ENCODE measurements at regions not wholly inside any gene's neighbourhood (a gene's known extent, or its start where the extent isn't known, plus 50 kb on each side); places are given as distances from the start of the nearest gene placed in this dataset.

DNA sequence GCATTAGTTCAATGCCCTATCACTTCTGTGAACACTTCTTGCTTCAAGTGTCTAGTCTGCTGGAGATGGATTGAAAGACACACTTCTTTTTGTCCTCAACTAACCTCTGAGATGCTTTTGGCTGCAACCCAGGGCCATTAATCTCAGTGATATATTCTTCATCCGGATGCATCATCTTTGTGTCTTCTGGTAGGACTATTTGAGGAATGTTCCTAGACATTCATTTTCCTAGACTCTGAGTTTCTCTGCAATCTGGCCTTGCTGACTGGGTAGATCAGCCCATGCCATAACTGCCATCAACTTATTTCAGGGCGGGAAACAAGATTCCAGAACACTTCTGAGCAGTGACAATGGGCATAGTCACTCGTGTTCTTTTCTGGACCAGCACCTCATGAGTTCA lies 329.4 kb downstream of the PDGFC start:
- no peak for DNase-seq (ENCODE audit: low spot score)
- H3K36me3 Mint-ChIP-seq (ENCODE audit: low read depth): no peaks in the 10 kb centered on the region
- no peaks in the 10 kb centered on the region for H3K27me3 Mint-ChIP-seq (ENCODE audit: low read depth)
- no peaks in the 10 kb centered on the region for H3K9me3 Mint-ChIP-seq (ENCODE audit: low read depth)
- H3K4me3 Mint-ChIP-seq (ENCODE audit: unreplicated experiment): no peak overlapping the region
- TF ChIP-seq, protein P1, sequence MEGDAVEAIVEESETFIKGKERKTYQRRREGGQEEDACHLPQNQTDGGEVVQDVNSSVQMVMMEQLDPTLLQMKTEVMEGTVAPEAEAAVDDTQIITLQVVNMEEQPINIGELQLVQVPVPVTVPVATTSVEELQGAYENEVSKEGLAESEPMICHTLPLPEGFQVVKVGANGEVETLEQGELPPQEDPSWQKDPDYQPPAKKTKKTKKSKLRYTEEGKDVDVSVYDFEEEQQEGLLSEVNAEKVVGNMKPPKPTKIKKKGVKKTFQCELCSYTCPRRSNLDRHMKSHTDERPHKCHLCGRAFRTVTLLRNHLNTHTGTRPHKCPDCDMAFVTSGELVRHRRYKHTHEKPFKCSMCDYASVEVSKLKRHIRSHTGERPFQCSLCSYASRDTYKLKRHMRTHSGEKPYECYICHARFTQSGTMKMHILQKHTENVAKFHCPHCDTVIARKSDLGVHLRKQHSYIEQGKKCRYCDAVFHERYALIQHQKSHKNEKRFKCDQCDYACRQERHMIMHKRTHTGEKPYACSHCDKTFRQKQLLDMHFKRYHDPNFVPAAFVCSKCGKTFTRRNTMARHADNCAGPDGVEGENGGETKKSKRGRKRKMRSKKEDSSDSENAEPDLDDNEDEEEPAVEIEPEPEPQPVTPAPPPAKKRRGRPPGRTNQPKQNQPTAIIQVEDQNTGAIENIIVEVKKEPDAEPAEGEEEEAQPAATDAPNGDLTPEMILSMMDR (IDR thresholded peaks at IDR 0.05): no peak
- peaks cover 73% of the 10 kb centered on the region for H3K4me1 Mint-ChIP-seq (ENCODE audit: low read depth)
- H3K27ac Mint-ChIP-seq (ENCODE audit: unreplicated experiment): no peak overlapping the region

DNA sequence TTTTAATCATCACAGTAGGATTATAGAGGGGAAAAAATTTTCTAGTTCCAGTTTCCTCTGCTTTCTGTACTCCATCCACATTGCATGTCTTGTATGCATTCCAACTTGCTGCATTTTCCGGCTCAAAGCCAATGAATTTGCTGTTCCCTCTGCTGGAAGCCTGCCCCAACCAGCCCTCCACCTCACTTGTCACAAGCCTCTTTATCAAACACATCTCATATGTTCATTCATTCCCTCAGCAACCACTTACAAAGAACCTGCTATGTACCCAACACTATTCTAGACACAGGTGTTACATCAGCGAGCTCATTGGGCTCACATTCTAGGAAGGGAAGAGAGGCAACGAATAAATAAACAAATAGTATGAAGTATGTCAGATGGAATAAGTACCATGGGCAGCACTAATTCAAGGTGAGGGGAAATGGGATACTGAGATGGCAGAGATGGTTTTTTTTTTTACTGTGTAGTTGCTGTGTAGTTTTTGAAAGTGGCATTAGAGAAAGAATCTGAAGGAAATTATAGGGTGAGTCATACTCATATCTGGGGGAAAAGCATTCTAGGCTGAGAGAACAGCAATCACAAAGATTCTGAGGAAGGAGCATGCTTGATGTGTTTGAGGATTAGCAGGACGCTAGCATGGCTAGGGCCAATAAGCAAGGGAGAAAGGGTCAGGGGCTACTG lies 332.5 kb downstream of the PDGFC start:
- Mint-ChIP-seq H3K9me3 (ENCODE audit: low read depth) (peaks cover 2% of the 10 kb centered on the region), H3K27me3 (ENCODE audit: low read depth) (no peaks in the 10 kb centered on the region), H3K4me3 (ENCODE audit: unreplicated experiment) (no peak overlapping the region), H3K27ac (ENCODE audit: unreplicated experiment) (peak overlapping the region; percentile 88), H3K4me1 (ENCODE audit: low read depth) (peaks cover 82% of the 10 kb centered on the region), H3K36me3 (ENCODE audit: low read depth) (no peaks in the 10 kb centered on the region)
- TF ChIP-seq, protein P1 (IDR thresholded peaks at IDR 0.05): no peak
- DNase-seq (ENCODE audit: low spot score): no peak

DNA sequence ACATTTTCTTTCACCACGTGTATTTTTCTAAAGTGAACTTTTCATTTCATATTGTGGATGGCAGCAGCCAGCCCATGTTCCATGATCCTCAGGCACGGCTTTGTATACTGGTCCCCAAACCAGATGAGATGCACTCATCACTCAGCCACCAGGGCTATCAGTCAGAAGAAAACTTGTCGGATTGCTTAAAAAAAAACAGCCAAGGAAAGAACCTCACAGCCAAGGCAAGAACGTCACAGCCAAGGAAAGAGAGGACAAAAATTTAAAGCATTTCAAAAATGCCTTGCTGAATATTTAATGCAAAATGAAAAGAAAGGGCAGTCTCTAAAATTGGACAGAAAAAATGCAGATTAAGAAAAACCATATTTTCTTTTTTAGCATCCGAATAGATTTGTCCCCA lies 333.3 kb downstream of the PDGFC start:
- H3K4me3 Mint-ChIP-seq (ENCODE audit: unreplicated experiment): peak overlapping the region; percentile 46
- H3K9me3 Mint-ChIP-seq (ENCODE audit: low read depth): peaks cover 2% of the 10 kb centered on the region
- H3K4me1 Mint-ChIP-seq (ENCODE audit: low read depth): peaks cover 81% of the 10 kb centered on the region
- no peaks in the 10 kb centered on the region for H3K36me3 Mint-ChIP-seq (ENCODE audit: low read depth)
- TF ChIP-seq, protein P1 (IDR thresholded peaks at IDR 0.05): peak; percentile 11
- H3K27ac Mint-ChIP-seq (ENCODE audit: unreplicated experiment): peak overlapping the region; percentile 88
- DNase-seq (ENCODE audit: low spot score): no peak
- H3K27me3 Mint-ChIP-seq (ENCODE audit: low read depth): no peaks in the 10 kb centered on the region

DNA sequence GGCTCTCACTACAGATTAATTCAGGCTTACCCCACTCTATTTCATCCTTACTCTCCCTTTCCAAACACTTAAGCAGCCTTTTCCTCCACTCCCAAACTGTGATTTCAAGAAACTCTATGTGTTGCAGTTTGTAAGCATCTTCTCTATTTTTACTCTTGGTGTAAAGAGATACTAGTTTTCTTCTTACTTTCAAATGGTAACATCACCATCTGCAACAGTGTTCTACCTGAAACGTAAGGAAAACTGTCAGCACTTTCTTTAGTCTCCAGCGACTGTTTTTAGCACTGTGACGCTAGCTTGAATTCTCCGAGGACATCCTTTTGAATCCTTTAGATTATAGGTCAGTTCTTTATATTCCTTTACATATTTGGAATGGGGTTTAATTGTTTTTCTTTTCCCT lies 335.2 kb downstream of the PDGFC start:
- H3K36me3 Mint-ChIP-seq (ENCODE audit: low read depth): no peaks in the 10 kb centered on the region
- H3K4me3 Mint-ChIP-seq (ENCODE audit: unreplicated experiment): no peak overlapping the region
- peaks cover 2% of the 10 kb centered on the region for H3K9me3 Mint-ChIP-seq (ENCODE audit: low read depth)
- H3K4me1 Mint-ChIP-seq (ENCODE audit: low read depth): peaks cover 69% of the 10 kb centered on the region
- TF ChIP-seq, protein P1 (IDR thresholded peaks at IDR 0.05): no peak
- no peak for DNase-seq (ENCODE audit: low spot score)
- H3K27me3 Mint-ChIP-seq (ENCODE audit: low read depth): no peaks in the 10 kb centered on the region
- H3K27ac Mint-ChIP-seq (ENCODE audit: unreplicated experiment): peak overlapping the region; percentile 88

DNA sequence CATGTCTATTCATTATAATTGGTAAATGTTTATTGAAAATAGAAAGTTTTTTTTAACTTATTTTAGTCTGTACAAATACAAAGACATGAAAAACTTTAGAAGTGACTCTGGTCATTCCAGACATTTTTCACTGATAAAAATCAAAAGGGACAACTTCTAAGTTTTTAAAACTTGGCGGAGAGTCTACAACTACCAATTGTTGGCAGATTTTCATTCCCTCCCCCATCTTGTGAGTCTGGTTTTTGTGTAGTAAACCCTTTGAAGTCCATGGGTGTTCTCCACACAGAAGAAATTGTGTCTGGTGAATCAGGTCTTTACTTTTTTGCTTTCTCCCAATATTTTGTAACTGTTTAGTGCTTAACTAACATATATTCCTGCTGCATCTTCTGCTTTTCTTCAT lies 336.5 kb downstream of the PDGFC start:
- DNase-seq (ENCODE audit: low spot score): no peak
- H3K36me3 Mint-ChIP-seq (ENCODE audit: low read depth): no peaks in the 10 kb centered on the region
- peaks cover 67% of the 10 kb centered on the region for H3K4me1 Mint-ChIP-seq (ENCODE audit: low read depth)
- TF ChIP-seq, protein P1 (IDR thresholded peaks at IDR 0.05): no peak
- H3K27me3 Mint-ChIP-seq (ENCODE audit: low read depth): no peaks in the 10 kb centered on the region
- H3K27ac Mint-ChIP-seq (ENCODE audit: unreplicated experiment): peak overlapping the region; percentile 67
- H3K9me3 Mint-ChIP-seq (ENCODE audit: low read depth): peaks cover 6% of the 10 kb centered on the region
- H3K4me3 Mint-ChIP-seq (ENCODE audit: unreplicated experiment): no peak overlapping the region
